GM18907 (cell line): ENCODE measurements at regions not wholly inside any gene's neighbourhood (a gene's known extent, or its start where the extent isn't known, plus 50 kb on each side); places are given as distances from the start of the nearest gene placed in this dataset.
"Not testable (repeated sequence)": the region's sequence is repeated elsewhere in the genome, so short reads cannot be mapped to it uniquely, and the experiment has no call there.

ENCODE experiments used
- ATAC-seq: cut with Tn5 transposase; IDR thresholded peaks from one replicate; pipeline ENCODE4 v1.9.1; 2021; ENCODE audit warnings: mild to moderate bottlenecking, moderate library complexity; ENCODE audit not compliant: unreplicated experiment

GRCh38 chr6:21907291-21907690 lies 313.7 kb downstream of the SOX4 start:
- no peak for ATAC-seq

GRCh38 chr6:21908161-21908848 lies 314.8 kb downstream of the SOX4 start:
- ATAC-seq, result no peak

GRCh38 chr6:21909321-21909720 lies 315.8 kb downstream of the SOX4 start:
- ATAC-seq, result no peak

GRCh38 chr6:21911208-21911607 lies 317.7 kb downstream of the SOX4 start:
- ATAC-seq, result no peak

- no peak for ATAC-seq
Observed at GRCh38 chr6:21912151-21912832, 318.7 kb downstream of the SOX4 start.

GRCh38 chr6:21914121-21914973 lies 320.8 kb downstream of the SOX4 start:
- ATAC-seq, result no peak

- ATAC-seq, result peak; percentile 52
Observed at GRCh38 chr6:21915707-21916260, 322.2 kb downstream of the SOX4 start.

GRCh38 chr6:21918041-21918440 lies 324.5 kb downstream of the SOX4 start:
- ATAC-seq, result no peak

GRCh38 chr6:21918666-21919065 lies 325.1 kb downstream of the SOX4 start:
- no peak for ATAC-seq

- no peak for ATAC-seq
Observed at GRCh38 chr6:21922086-21922485, 328.5 kb downstream of the SOX4 start.

- ATAC-seq, result no peak
Observed at GRCh38 chr6:21924002-21924401, 330.5 kb downstream of the SOX4 start.

GRCh38 chr6:21928827-21929226 lies 335.3 kb downstream of the SOX4 start:
- ATAC-seq, result no peak

- no peak for ATAC-seq
Observed at GRCh38 chr6:21931641-21932335, 338.2 kb downstream of the SOX4 start.

GRCh38 chr6:21933351-21933750 lies 339.8 kb downstream of the SOX4 start:
- no peak for ATAC-seq

- no peak for ATAC-seq
Observed at GRCh38 chr6:21935142-21935541, 341.6 kb downstream of the SOX4 start.

- ATAC-seq, result no peak
Observed at GRCh38 chr6:21935561-21936028, 342.0 kb downstream of the SOX4 start.

GRCh38 chr6:21937466-21937865 lies 343.9 kb downstream of the SOX4 start:
- no peak for ATAC-seq

- not testable (repeated sequence) for ATAC-seq
Observed at GRCh38 chr6:21939066-21939465, 345.5 kb downstream of the SOX4 start.

- ATAC-seq, result no peak
Observed at GRCh38 chr6:21941926-21942325, 348.4 kb downstream of the SOX4 start.

GRCh38 chr6:21942897-21943296 lies 349.3 kb downstream of the SOX4 start:
- ATAC-seq, result no peak
